GM12865 (cell line): ENCODE measurements at regions not wholly inside any gene's neighbourhood (a gene's known extent, or its start where the extent isn't known, plus 50 kb on each side); places are given as distances from the start of the nearest gene placed in this dataset.

ENCODE experiments used
- DNase-seq: peaks from one replicate; pipeline ENCODE4 v3.0.0; 2010; ENCODE audit warnings: low read depth
- H3K4me3 ChIP-seq: 2 replicates; pipeline ENCODE4 v1.5.1; 2011; ENCODE audit warnings: mild to moderate bottlenecking, low read depth, low read length, control low read depth
- TF ChIP-seq, protein P1 (sequence below): IDR thresholded peaks from 2 replicates; pipeline ENCODE4 v1.5.1; 2011; ENCODE audit warnings: low read length, control low read depth, low read depth, inconsistent platforms; ENCODE audit not compliant: insufficient read depth; ENCODE audit errors: missing control alignments

DNA sequence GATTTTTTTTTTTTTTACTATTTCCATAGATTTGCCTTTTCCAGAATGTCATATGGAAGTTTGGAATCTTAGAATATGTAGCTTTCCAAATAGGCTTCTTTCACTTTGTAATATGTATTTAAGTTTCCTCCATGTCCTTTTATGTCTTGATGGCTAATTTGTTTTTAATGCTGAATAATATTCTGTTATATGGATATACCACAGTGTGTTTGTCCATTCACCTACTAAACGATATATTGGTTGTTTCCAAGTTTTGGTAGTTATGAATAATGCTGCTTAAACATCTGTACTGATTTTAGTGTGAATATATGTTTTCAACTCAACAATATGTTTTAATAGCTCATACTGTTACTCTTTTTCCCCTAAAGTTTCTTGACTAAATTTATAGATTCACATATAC, 669.8 kb upstream of the PCDH15 start:
- no peak overlapping the region for H3K4me3 ChIP-seq
- TF ChIP-seq, protein P1, sequence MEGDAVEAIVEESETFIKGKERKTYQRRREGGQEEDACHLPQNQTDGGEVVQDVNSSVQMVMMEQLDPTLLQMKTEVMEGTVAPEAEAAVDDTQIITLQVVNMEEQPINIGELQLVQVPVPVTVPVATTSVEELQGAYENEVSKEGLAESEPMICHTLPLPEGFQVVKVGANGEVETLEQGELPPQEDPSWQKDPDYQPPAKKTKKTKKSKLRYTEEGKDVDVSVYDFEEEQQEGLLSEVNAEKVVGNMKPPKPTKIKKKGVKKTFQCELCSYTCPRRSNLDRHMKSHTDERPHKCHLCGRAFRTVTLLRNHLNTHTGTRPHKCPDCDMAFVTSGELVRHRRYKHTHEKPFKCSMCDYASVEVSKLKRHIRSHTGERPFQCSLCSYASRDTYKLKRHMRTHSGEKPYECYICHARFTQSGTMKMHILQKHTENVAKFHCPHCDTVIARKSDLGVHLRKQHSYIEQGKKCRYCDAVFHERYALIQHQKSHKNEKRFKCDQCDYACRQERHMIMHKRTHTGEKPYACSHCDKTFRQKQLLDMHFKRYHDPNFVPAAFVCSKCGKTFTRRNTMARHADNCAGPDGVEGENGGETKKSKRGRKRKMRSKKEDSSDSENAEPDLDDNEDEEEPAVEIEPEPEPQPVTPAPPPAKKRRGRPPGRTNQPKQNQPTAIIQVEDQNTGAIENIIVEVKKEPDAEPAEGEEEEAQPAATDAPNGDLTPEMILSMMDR: no peak
- no peak for DNase-seq

DNA sequence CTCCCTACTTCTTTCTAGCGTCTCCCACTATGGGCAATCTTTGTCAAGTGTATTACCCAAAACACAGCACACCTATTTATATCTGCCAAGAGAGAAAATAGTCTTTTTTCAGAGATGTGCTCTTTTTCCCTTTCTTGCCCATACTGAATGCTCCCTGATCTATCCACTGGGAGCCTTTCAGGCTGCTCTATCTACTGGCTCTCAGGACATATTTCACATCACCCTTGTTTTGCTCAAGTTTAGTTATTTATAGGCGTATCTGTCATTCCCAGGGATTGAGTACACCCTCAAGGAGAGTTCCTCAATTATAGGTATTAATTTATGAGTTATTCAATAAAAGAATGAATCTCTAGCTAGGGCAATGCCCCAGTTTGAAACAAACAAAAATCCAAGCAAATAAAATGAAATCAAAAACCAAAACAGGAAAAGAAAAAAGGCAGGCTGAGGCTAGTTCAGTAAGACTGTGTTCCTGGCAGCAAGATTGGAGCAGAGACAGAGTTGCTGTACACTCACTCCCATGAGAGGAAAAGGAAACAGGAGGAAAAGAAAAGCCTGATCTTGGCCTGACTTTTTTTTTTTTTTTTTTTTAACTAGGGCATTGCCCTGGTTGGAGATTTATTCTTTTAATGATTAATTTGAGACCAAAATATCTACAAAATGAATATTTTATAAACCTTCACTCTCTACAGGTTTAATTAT, 665.9 kb upstream of the PCDH15 start:
- TF ChIP-seq, protein P1: no peak
- DNase-seq: no peak
- no peak overlapping the region for H3K4me3 ChIP-seq

- H3K4me3 ChIP-seq: no peak overlapping the region
- TF ChIP-seq, protein P1: no peak
- DNase-seq: no peak
Measured at GRCh38 chr10:55464083-55464482, 663.1 kb upstream of the PCDH15 start.

- TF ChIP-seq, protein P1: no peak
- H3K4me3 ChIP-seq: no peak overlapping the region
- DNase-seq: no peak
Measured at GRCh38 chr10:55460008-55460407, 659.0 kb upstream of the PCDH15 start.

GRCh38 chr10:55449981-55450380, 649.0 kb upstream of the PCDH15 start:
- TF ChIP-seq, protein P1: no peak
- no peak for DNase-seq
- H3K4me3 ChIP-seq: no peak overlapping the region

DNA sequence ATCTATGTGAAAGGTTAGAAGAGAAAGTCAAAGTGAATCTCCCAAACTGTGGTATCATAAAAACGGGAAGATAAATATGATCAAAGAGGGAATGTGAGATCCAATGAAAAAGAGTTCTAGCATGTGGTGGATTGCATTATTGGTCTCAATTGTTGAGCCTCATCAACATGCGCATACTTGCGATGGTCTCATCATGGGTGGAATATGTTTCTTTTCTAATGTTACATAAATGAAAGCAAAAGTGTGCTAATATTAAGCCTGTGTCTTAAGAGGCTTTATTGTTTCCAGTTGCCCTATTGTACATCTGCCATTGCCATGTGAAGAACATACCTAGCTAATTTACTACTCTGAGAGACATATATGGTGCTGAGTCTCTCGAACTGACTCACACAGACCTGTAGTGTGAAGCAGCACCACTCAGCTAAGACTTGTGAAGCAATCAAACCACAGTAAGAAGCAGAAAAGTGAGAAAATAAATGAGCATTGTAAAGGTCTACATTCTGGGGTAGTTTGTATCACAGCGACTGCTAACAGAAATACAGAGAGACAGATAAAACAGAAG, 645.5 kb upstream of the PCDH15 start:
- TF ChIP-seq, protein P1: no peak
- no peak for DNase-seq
- H3K4me3 ChIP-seq: no peak overlapping the region

DNA sequence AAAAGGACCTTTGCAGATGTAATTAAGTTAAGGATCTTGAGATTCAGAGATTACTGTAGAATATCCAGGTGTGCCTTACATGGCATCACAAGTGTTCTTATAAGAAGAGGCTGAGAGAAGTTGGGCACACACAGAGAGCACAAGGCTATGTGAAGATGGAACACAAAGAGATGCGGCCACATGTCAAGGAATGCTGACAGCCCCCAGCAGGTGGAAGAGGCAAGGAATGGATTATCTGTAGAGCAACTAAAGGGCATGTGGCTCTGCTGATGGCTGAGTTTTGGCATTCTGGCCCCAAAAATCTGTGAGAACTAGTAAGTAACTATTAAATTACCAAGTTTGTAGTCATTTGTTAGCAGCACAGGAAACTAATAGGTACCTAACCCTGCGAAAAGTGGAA, 640.7 kb upstream of the PCDH15 start:
- TF ChIP-seq, protein P1: no peak
- DNase-seq: no peak
- no peak overlapping the region for H3K4me3 ChIP-seq
